CD4-positive, alpha-beta T cell (primary cell): ENCODE measurements at regions not wholly inside any gene's neighbourhood (a gene's known extent, or its start where the extent isn't known, plus 50 kb on each side); places are given as distances from the start of the nearest gene placed in this dataset.

Source experiments
- ATAC-seq: fragments of 200-7000 bp; cut with Tn5 transposase; one replicate; pipeline ENCODE4 v1.10.0; 2022; ENCODE audit warnings: mild to moderate bottlenecking; ENCODE audit not compliant: poor library complexity
- CTCF ChIA-PET: fragments of 350-600 bp; sonication (Branson Sonifier 250); formaldehyde crosslinking; loops from one replicate; lab custom pipeline; 2021; ENCODE audit warnings: antibody characterized with exemption, inconsistent platforms; lab: Charles Lee
- POLR2A ChIA-PET: fragments of 350-600 bp; sonication (Branson Sonifier 250); formaldehyde crosslinking; loops from one replicate; lab custom pipeline; 2021; ENCODE audit warnings: antibody characterized with exemption, inconsistent platforms; lab: Charles Lee
- DNase-seq, 14 experiments: peaks; one replicate each; pipeline ENCODE4 v3.0.0-alpha.2; 2013 to 2020; ENCODE audit warnings: mixed read lengths in 2 of 14
- H3K27ac ChIP-seq, 2 donors: one replicate each; pipeline versions ENCODE4 v1.5.1 to v1.7.0; 2013; ENCODE audit warnings: low read length in 2 of 2, low read depth in 1 of 2, mild to moderate bottlenecking in 1 of 2
- H3K27me3 ChIP-seq, 2 experiments: 1 replicate in 1 of 2; 2 replicates in 1 of 2; pipeline versions ENCODE4 v1.6.1 to v1.7.0; 2013; ENCODE audit warnings: low read length in 2 of 2, control low read depth in 1 of 2, mild to moderate bottlenecking in 1 of 2, moderate library complexity in 1 of 2; ENCODE audit not compliant: insufficient read depth in 2 of 2, control insufficient read depth in 1 of 2
- H3K36me3 ChIP-seq: one replicate; pipeline ENCODE4 v1.6.1; 2013; ENCODE audit warnings: low read length, control low read depth; ENCODE audit not compliant: insufficient read depth
- H3K4me1 ChIP-seq: one replicate; pipeline ENCODE4 v1.6.1; 2013; ENCODE audit warnings: low read length, control low read depth; ENCODE audit not compliant: insufficient read depth
- H3K4me3 ChIP-seq: one replicate; pipeline ENCODE4 v1.5.1; 2013; ENCODE audit warnings: mild to moderate bottlenecking, low read length, moderate library complexity
- H3K9me3 ChIP-seq, 2 experiments: 1 replicate in 1 of 2; 2 replicates in 1 of 2; pipeline versions ENCODE4 v1.6.1 to v1.7.0; 2013; ENCODE audit warnings: low read length in 2 of 2, mild to moderate bottlenecking in 2 of 2, control low read depth in 1 of 2, moderate library complexity in 1 of 2; ENCODE audit not compliant: control insufficient read depth in 1 of 2, insufficient read depth in 1 of 2
- H3K27ac Mint-ChIP-seq: one replicate; pipeline ENCODE4 v1.8.0; 2020; ENCODE audit warnings: mixed read lengths
- H3K27me3 Mint-ChIP-seq: one replicate; pipeline ENCODE4 v1.8.0; 2021; ENCODE audit warnings: mixed read lengths
- H3K36me3 Mint-ChIP-seq: one replicate; pipeline ENCODE4 v1.8.0; 2021; ENCODE audit warnings: low read depth, mixed read lengths
- H3K4me1 Mint-ChIP-seq: one replicate; pipeline ENCODE4 v1.8.0; 2021; ENCODE audit warnings: low read depth, mixed read lengths
- H3K4me3 Mint-ChIP-seq: one replicate; pipeline ENCODE4 v1.8.0; 2020; ENCODE audit warnings: mild to moderate bottlenecking, mixed read lengths
- H3K9me3 Mint-ChIP-seq: one replicate; pipeline ENCODE4 v1.8.0; 2020; ENCODE audit warnings: mixed read lengths
- CTCF ChIP-seq: fragments of 200-600 bp; IDR thresholded peaks from one replicate; pipeline ENCODE4 v1.8.0; 2022; ENCODE audit warnings: antibody characterized with exemption, mild to moderate bottlenecking
- intact Hi-C, 2 experiments: fragments of 100-400 bp; cut with DNase I in 1 of 2; cut with micrococcal nuclease in 1 of 2; formaldehyde crosslinking; loops; one replicate each; pipeline versions ENCODE4 v1.15.1 to v1.9.0; 2023 to 2025; cut with DNase I, micrococcal nuclease

- no peaks in the 10 kb centered on the region for H3K9me3 ChIP-seq
- CTCF ChIA-PET: no interaction called here
- ATAC-seq (no peak), DNase-seq (no peak)
- Mint-ChIP-seq H3K27ac (no peak overlapping the region), H3K4me3 (no peak overlapping the region), H3K27me3 (peaks cover 34% of the 10 kb centered on the region), H3K36me3 (no peaks in the 10 kb centered on the region), H3K4me1 (no peaks in the 10 kb centered on the region), H3K9me3 (no peaks in the 10 kb centered on the region)
- no peaks in the 10 kb centered on the region for H3K4me1 ChIP-seq
- no peak for TF ChIP-seq CTCF
- no peak overlapping the region for H3K27ac ChIP-seq
- H3K4me3 ChIP-seq: no peak overlapping the region
- POLR2A ChIA-PET: no interaction called here
- peaks cover 2 to 7% of the 10 kb centered on the region in 2 experiments for H3K27me3 ChIP-seq
- H3K36me3 ChIP-seq: no peaks in the 10 kb centered on the region
- intact Hi-C loops: no loop called here
These were observed 74.8 kb downstream of the CETN3 start for GRCh38 chr5:90334741-90335140.

- Mint-ChIP-seq H3K4me1 (no peaks in the 10 kb centered on the region), H3K36me3 (no peaks in the 10 kb centered on the region), H3K27ac (no peak overlapping the region), H3K4me3 (no peak overlapping the region), H3K9me3 (no peaks in the 10 kb centered on the region), H3K27me3 (peaks cover 29% of the 10 kb centered on the region)
- DNase-seq (no peak), ATAC-seq (no peak)
- no peaks in the 10 kb centered on the region for H3K4me1 ChIP-seq
- ChIA-PET POLR2A (no interaction called here), CTCF (no interaction called here)
- no peak for TF ChIP-seq CTCF
- H3K4me3 ChIP-seq: no peak overlapping the region
- no peaks in the 10 kb centered on the region for H3K9me3 ChIP-seq
- H3K36me3 ChIP-seq: no peaks in the 10 kb centered on the region
- H3K27ac ChIP-seq: no peak overlapping the region
- peaks cover 2 to 17% of the 10 kb centered on the region in 2 experiments for H3K27me3 ChIP-seq
- intact Hi-C loops: no loop called here
These were observed 79.6 kb downstream of the CETN3 start for GRCh38 chr5:90329911-90330310.

- H3K36me3 ChIP-seq: no peaks in the 10 kb centered on the region
- ChIA-PET CTCF (no interaction called here), POLR2A (no interaction called here)
- DNase-seq (no peak), ATAC-seq (no peak)
- Mint-ChIP-seq H3K27me3 (peaks cover 9% of the 10 kb centered on the region), H3K4me3 (no peak overlapping the region), H3K36me3 (no peaks in the 10 kb centered on the region), H3K4me1 (no peaks in the 10 kb centered on the region), H3K9me3 (no peaks in the 10 kb centered on the region), H3K27ac (no peak overlapping the region)
- peaks cover 2 to 15% of the 10 kb centered on the region in 2 experiments for H3K27me3 ChIP-seq
- no peaks in the 10 kb centered on the region for H3K9me3 ChIP-seq
- intact Hi-C loops: no loop called here
- H3K4me3 ChIP-seq: no peak overlapping the region
- no peaks in the 10 kb centered on the region for H3K4me1 ChIP-seq
- no peak overlapping the region for H3K27ac ChIP-seq
- TF ChIP-seq CTCF: no peak
These were observed 82.6 kb downstream of the CETN3 start for GRCh38 chr5:90326995-90327394.
